PC-3 (cell line): ENCODE measurements at regions not wholly inside any gene's neighbourhood (a gene's known extent, or its start where the extent isn't known, plus 50 kb on each side); places are given as distances from the start of the nearest gene placed in this dataset.
A peak's percentile ranks its signal among the peaks of the same experiment; 100 is the strongest.

Source experiments
- ATAC-seq: fragments of 200-7000 bp; cut with Tn5 transposase; 2 replicates; pipeline ENCODE4 v1.9.1; 2020; ENCODE audit warnings: mild to moderate bottlenecking, moderate library complexity
- BruUV-seq: library from RNA; stranded (reverse); fragments of 400-500 nt; replicated peaks from 2 replicates; lab custom pipeline; 2021; lab: Mats Ljungman, UMichigan
- CTCF ChIA-PET: fragments of 300-600 bp; sonication (Branson Sonifier 250); formaldehyde crosslinking; loops from one replicate; lab custom pipeline; 2022; ENCODE audit warnings: antibody characterized with exemption; lab: Charles Lee
- POLR2A ChIA-PET: fragments of 300-600 bp; sonication (Branson Sonifier 250); formaldehyde crosslinking; loops from one replicate; lab custom pipeline; 2022; ENCODE audit warnings: antibody characterized with exemption; ENCODE audit not compliant: unreplicated experiment; lab: Charles Lee
- DNase-seq: peaks from one replicate; pipeline ENCODE4 v3.0.0-alpha.2; 2015
- H2AFZ ChIP-seq: fragments of 300-600 bp; sonication (generic); 2 replicates; pipeline ENCODE4 v1.6.0; 2016; ENCODE audit warnings: antibody characterized with exemption, low read length
- H3F3A ChIP-seq: fragments of 300-600 bp; sonication (generic); one replicate; pipeline ENCODE4 v1.6.0; 2017; ENCODE audit warnings: antibody characterized with exemption, low read length, control low read depth, mild to moderate bottlenecking; ENCODE audit not compliant: unreplicated experiment
- H3K27ac ChIP-seq: fragments of 300-600 bp; sonication (generic); 2 replicates; pipeline ENCODE4 v1.5.1; 2016; ENCODE audit warnings: mild to moderate bottlenecking, low read length
- H3K27me3 ChIP-seq: fragments of 300-600 bp; sonication (generic); 2 replicates; pipeline ENCODE4 v1.6.1; 2016; ENCODE audit warnings: low read length, mixed read lengths
- H3K36me3 ChIP-seq: fragments of 300-600 bp; sonication (generic); 2 replicates; pipeline ENCODE4 v1.6.1; 2016; ENCODE audit warnings: low read depth, mixed run types, low read length, mixed read lengths
- H3K4me1 ChIP-seq: fragments of 300-600 bp; sonication (generic); 2 replicates; pipeline ENCODE4 v1.5.1; 2016; ENCODE audit warnings: low read length; ENCODE audit not compliant: insufficient read depth
- H3K4me2 ChIP-seq: fragments of 300-600 bp; sonication (generic); 2 replicates; pipeline ENCODE4 v1.6.0; 2016; ENCODE audit warnings: low read length
- H3K4me3 ChIP-seq: fragments of 300-600 bp; sonication (generic); 2 replicates; pipeline ENCODE4 v1.5.1; 2016; ENCODE audit warnings: mild to moderate bottlenecking, low read length, mixed read lengths
- H3K79me2 ChIP-seq: fragments of 300-600 bp; sonication (generic); 2 replicates; pipeline ENCODE4 v1.6.1; 2017; ENCODE audit warnings: low read length, mixed read lengths
- H3K9ac ChIP-seq: fragments of 300-600 bp; sonication (generic); 2 replicates; pipeline ENCODE4 v1.6.0; 2016; ENCODE audit warnings: mild to moderate bottlenecking, low read length
- H3K9me2 ChIP-seq: fragments of 300-600 bp; sonication (generic); replicated peaks from 2 replicates; pipeline ENCODE4 v1.6.1; 2016; ENCODE audit warnings: mixed run types, low read length, mixed read lengths
- H3K9me3 ChIP-seq: fragments of 300-600 bp; sonication (generic); 2 replicates; pipeline ENCODE4 v1.6.1; 2016; ENCODE audit warnings: low read length, mixed read lengths
- H4K20me1 ChIP-seq: fragments of 300-600 bp; sonication (generic); 2 replicates; pipeline ENCODE4 v1.6.1; 2016; ENCODE audit warnings: low read length, mixed read lengths
- EZH2 ChIP-seq: fragments of 300-600 bp; sonication (generic); IDR thresholded peaks from one replicate; pipeline ENCODE4 v1.6.1; 2017; ENCODE audit warnings: antibody characterized with exemption, mild to moderate bottlenecking, low read length; ENCODE audit not compliant: unreplicated experiment
- EZH2phosphoT487 ChIP-seq: fragments of 300-600 bp; sonication (generic); IDR thresholded peaks from 2 replicates; pipeline ENCODE4 v1.6.1; 2018; ENCODE audit warnings: mild to moderate bottlenecking, antibody characterized with exemption, low read length, borderline replicate concordance
- intact Hi-C: fragments of 100-400 bp; cut with micrococcal nuclease; formaldehyde crosslinking; loops from 2 replicates; pipeline ENCODE4 v1.9.0; 2023
- TF ChIP-seq, protein P1 (sequence below): fragments of 300-600 bp; sonication (generic); conservative IDR thresholded peaks from 2 replicates; pipeline ENCODE4 v1.5.1; 2017; ENCODE audit warnings: antibody characterized with exemption, low read depth, mild to moderate bottlenecking, low read length

- DNase-seq (peak; percentile 69), ATAC-seq (no peak)
- H3K9ac ChIP-seq = peak overlapping the region; percentile 77
- H3K27ac ChIP-seq = peak overlapping the region; percentile 92
- ChIA-PET CTCF (no interaction called here), POLR2A (interaction anchor here (0.5 kb wide), 1 partner anchor 754 kb away, joined by 3 read pairs; no protein-coding TSS in a partner anchor)
- peaks cover 77% of the 10 kb centered on the region for H3K4me1 ChIP-seq
- no peak overlapping the region for H2AFZ ChIP-seq
- H3K36me3 ChIP-seq = no peaks in the 10 kb centered on the region
- no peaks in the 10 kb centered on the region for H3F3A ChIP-seq
- H3K79me2 ChIP-seq = no peaks in the 10 kb centered on the region
- no TSS peak for BruUV-seq
- no peak overlapping the region for H3K4me3 ChIP-seq
- no peak for TF ChIP-seq EZH2
- intact Hi-C loops = no loop called here
- no peaks in the 10 kb centered on the region for H3K27me3 ChIP-seq
- no peaks in the 10 kb centered on the region for H3K9me3 ChIP-seq
- H4K20me1 ChIP-seq = no peaks in the 10 kb centered on the region
- no peaks in the 10 kb centered on the region for H3K9me2 ChIP-seq
- no peak overlapping the region for H3K4me2 ChIP-seq
Measured at GRCh38 chr6:14709066-14709670, 536.7 kb upstream of the JARID2 start.

- Histone ChIP-seq H4K20me1 (no peaks in the 10 kb centered on the region), H3K4me1 (peaks cover 80% of the 10 kb centered on the region), H3K27me3 (no peaks in the 10 kb centered on the region), H3K9ac (peak overlapping the region; percentile 77), H3K4me3 (no peak overlapping the region), H3K9me3 (no peaks in the 10 kb centered on the region), H3K27ac (peak overlapping the region; percentile 92), H3K79me2 (no peaks in the 10 kb centered on the region), H3F3A (no peaks in the 10 kb centered on the region), H2AFZ (no peak overlapping the region), H3K36me3 (no peaks in the 10 kb centered on the region), H3K4me2 (no peak overlapping the region), H3K9me2 (no peaks in the 10 kb centered on the region)
- ATAC-seq (no peak), DNase-seq (no peak)
- BruUV-seq = no TSS peak
- POLR2A ChIA-PET = no interaction called here
- CTCF ChIA-PET = no interaction called here
- no peak for TF ChIP-seq EZH2phosphoT487
- no peak for TF ChIP-seq EZH2
- TF ChIP-seq, protein P1, sequence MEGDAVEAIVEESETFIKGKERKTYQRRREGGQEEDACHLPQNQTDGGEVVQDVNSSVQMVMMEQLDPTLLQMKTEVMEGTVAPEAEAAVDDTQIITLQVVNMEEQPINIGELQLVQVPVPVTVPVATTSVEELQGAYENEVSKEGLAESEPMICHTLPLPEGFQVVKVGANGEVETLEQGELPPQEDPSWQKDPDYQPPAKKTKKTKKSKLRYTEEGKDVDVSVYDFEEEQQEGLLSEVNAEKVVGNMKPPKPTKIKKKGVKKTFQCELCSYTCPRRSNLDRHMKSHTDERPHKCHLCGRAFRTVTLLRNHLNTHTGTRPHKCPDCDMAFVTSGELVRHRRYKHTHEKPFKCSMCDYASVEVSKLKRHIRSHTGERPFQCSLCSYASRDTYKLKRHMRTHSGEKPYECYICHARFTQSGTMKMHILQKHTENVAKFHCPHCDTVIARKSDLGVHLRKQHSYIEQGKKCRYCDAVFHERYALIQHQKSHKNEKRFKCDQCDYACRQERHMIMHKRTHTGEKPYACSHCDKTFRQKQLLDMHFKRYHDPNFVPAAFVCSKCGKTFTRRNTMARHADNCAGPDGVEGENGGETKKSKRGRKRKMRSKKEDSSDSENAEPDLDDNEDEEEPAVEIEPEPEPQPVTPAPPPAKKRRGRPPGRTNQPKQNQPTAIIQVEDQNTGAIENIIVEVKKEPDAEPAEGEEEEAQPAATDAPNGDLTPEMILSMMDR = no peak
- intact Hi-C loops = no loop called here
Measured at GRCh38 chr6:14709900-14710299, 536.0 kb upstream of the JARID2 start.

DNA sequence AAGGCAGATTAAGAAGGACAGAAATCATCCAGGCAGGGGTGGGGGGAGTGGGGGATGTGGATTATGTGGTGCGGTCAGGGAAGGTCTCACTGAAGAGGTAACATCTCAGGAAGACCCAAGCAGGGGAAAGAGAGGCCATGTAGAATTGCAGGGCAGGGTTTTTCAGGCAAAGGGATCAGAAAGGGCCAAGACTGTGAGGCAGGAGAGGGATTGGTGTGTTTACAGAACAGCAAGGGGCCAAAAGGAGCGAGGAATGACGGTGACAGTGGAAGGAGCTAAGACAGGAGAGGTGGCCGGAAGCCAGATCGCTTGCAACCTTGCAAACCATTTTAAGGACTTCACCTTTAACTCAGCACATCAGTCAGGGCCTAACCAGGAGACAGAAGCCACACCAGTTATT is 535.4 kb upstream of the JARID2 start:
- peak overlapping the region; percentile 77 for H3K9ac ChIP-seq
- peak overlapping the region; percentile 92 for H3K27ac ChIP-seq
- no peaks in the 10 kb centered on the region for H3K9me3 ChIP-seq
- intact Hi-C loops = no loop called here
- no peaks in the 10 kb centered on the region for H3K9me2 ChIP-seq
- TF ChIP-seq EZH2 (no peak), EZH2phosphoT487 (no peak)
- TF ChIP-seq, protein P1 = no peak
- H3K4me3 ChIP-seq = no peak overlapping the region
- H3K4me1 ChIP-seq = peaks cover 75% of the 10 kb centered on the region
- H3K79me2 ChIP-seq = no peaks in the 10 kb centered on the region
- ChIA-PET POLR2A (no interaction called here), CTCF (no interaction called here)
- ATAC-seq = no peak
- no peak overlapping the region for H3K4me2 ChIP-seq
- no TSS peak for BruUV-seq
- H3F3A ChIP-seq = no peaks in the 10 kb centered on the region
- no peaks in the 10 kb centered on the region for H4K20me1 ChIP-seq
- no peaks in the 10 kb centered on the region for H3K27me3 ChIP-seq
- DNase-seq = no peak
- no peak overlapping the region for H2AFZ ChIP-seq
- no peaks in the 10 kb centered on the region for H3K36me3 ChIP-seq
